Sciatic nerve (tissue), 2 donors: ENCODE measurements at regions not wholly inside any gene's neighbourhood (a gene's known extent, or its start where the extent isn't known, plus 50 kb on each side); places are given as distances from the start of the nearest gene placed in this dataset.

Source experiments
- ATAC-seq: fragments of 200-7000 bp; cut with Tn5 transposase; one replicate; pipeline ENCODE4 v1.9.1; 2020; ENCODE audit warnings: mild to moderate bottlenecking, moderate library complexity
- DNase-seq: peaks from one replicate; pipeline ENCODE4 v3.0.0-alpha.2; 2020; ENCODE audit warnings: low spot score
- intact Hi-C: fragments of 100-400 bp; cut with DNase I; formaldehyde crosslinking; loops from one replicate; pipeline ENCODE4 v1.14.2; 2022
- microRNA-seq: library from miRNA; unstranded; fragments of <30 nt; microRNA quantifications from one replicate; pipeline ENCODE4 v1.2.0, GENCODE V29; 2020
- donor health status: DM: no; HTN: no; CAD: no.
- donor health status: DM: no; HTN: no; CAD: no.

DNA sequence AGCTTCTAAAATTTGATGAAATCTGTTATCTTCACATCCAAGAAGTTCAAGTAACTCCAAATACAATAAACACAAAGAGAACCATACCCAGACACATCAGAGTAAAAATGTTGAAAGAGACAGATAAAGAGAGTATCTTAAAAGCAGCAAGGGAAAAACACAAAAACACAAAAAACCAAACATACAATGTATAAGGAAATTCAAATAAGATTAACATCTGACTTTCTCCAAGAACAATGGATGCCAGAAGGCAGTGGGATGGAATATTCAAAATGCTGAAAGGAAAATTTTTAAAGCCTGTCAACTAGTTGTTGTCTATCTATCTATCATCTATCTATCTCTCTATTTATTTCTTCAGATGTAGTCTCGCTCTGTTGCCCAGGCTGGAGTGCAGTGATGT lies 72.4 kb upstream of the MKLN1 start:
- ATAC-seq: no peak
- DNase-seq: no peak
- intact Hi-C loops: no loop called here

DNA sequence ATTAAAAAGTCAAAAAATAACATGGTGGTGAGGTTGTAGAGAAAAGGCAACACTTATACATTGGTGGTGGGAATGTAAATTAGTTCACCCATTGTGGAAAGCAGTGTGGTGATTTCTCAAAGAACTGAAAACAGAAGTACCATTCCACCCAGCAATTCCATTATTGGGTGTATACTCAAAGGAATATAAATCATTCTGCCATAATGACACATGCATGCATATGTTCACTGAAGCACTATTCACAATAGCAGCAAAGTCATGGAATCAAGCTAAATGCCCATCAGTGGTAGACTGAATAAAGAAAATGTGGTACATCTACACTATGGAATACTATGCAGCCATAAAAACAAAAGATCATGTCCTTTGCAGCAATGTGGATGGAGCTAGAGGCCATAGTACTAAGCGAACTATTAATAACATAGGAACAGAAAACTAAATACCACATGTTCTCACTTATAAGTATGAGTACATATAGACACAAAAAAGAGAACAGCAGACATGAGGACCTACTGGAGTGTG lies 66.1 kb upstream of the MKLN1 start:
- DNase-seq (no peak), ATAC-seq (no peak)
- intact Hi-C loops: no loop called here

DNA sequence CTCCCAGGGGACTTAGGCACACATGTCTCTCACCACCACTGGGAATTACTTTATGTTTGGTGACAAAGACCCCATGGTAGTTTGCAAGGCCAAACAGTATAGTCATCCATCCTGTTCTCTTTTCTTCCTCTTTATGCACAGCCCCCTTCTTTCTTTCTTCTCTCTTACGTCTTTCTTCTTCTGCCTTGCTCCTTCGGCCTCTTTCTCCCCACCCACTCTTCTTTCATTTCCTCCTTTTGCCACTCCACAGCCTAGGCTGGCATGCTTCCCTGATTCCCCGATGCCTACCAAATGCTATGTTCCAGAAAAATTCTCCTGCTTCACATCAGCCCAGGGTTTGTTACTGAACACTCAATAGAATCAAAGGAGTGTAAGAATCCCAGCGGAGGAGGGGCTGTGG lies 62.4 kb upstream of the MKLN1 start:
- intact Hi-C loops: no loop called here
- DNase-seq (no peak), ATAC-seq (no peak)

DNA sequence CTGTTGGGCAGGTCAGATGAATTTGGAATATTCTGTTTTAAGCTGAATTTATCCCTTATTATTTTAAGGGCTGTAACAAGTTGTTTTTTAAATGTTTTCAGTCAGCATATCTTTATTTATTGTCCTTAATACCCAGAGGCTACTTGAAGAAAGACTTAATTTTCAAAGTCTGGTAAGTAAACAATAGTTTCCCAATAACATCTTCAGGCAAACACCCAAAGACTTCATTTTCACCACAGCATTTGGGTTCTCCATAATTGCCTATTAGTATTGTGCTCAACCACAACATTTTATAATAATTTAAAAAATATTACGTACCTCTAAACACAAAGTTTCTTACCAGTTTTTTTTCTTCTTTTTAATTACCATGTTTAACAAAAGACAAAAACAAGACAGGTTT lies 60.0 kb upstream of the MKLN1 start:
- intact Hi-C loops: no loop called here
- no peak for DNase-seq
- ATAC-seq: peak; percentile 44

DNA sequence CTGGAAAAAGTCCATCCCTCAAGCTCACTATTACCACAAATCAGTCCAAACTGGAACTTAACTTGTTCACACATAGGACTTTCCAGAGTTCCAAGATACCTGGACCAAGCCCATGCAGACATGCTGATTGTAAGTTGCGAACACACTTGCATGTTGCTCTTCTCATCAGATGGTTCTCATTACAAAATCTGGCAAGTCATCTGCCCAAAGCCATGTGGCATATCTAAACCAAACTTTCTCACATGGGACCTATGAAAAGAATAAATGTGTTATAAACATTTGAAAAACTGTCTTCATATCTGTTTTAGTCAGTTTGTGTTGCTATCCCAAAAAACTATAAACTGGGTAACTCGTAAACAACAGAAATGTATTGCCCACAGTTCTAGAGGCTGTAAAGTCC lies 58.8 kb upstream of the MKLN1 start:
- ATAC-seq (no peak), DNase-seq (no peak)
- intact Hi-C loops: no loop called here

DNA sequence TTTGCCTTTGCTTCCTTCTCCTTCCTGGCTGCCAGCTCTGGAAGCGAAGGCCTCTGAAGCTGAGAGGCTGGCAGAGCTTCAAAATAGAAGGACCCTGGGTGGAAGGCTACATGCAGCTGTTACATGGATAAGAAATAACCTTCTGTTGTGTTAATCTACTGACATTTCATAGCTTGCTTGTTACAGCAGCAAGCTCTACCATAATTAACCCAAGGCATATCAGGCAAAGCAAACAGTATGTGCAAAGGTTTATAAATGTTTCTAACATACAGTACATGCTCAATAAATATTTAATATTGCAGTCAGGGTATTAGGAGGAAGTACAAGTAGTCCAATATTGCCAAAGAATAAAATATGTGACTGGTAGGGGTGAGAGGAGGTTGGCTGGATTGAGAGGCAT lies 55.6 kb upstream of the MKLN1 start:
- ATAC-seq (no peak), DNase-seq (no peak)
- intact Hi-C loops: no loop called here

DNA sequence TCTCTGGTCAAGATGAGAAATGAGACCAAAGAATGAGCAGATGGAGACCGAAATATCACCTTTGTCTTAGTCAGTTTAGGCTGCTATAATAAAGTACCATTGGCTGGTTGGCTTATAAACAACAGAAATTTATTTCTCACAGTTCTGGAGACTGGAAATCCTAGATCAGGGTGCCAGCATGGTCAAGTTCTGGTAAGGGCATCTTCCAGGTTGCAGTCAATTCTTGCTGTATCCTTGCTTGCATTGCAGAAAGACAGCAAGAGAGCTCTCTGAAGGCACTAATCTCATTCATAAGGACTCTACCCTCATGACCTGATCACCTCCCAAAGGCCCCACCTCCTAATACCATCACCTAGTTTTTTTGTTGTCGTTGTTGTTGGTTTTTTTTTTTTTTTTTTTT lies 52.7 kb upstream of the MKLN1 start:
- no peak for ATAC-seq
- intact Hi-C loops: no loop called here
- no peak for DNase-seq

DNA sequence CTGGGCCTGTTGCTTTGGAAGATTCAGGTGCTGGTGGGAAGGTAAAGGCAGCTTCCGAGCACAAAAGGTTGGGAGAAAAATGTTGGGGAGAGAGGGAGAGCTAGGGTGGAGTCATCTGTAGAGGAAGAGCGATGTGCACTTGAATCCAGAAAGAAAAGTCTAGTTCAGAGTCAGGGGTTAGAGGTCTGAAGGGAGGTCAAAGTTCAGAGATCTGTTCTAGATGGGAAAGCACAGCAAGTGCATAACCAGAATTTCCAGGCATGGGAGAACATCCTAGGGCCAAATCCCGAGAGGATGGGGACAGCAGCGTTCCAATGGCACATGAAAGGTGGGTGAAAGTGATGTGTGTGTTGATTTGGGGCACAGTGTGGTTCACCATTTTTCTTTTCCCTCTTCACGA lies 51.5 kb upstream of the MKLN1 start:
- no peak for DNase-seq
- intact Hi-C loops: no loop called here
- ATAC-seq: no peak

DNA sequence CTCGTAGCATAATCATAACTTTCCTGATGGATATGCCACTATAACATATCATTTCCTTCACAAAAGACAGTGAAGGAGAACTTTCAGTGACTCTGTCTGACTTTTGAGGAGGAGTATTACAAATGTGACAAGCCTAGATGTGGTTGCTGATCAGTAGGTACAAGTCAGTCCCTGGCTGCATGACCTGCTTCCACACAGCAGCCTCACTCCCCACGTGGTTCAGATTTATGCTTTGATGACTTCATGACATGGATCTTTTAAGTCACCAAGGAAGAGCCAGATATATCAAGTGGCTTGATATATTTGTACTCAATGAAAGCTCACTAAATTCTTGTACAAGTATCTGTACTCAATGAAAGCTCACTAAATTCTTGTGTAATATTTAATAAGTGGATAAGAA lies 50.9 kb upstream of the MKLN1 start:
- DNase-seq (no peak), ATAC-seq (no peak)
- intact Hi-C loops: no loop called here

Small RNA genes lying in the stretch of these regions (microRNA-seq; reads per million reads assigned to microRNA genes)
- 17,767 reads per million, percentile 95 among the genes with 10 or more reads in this experiment for gene MIR29A
